ENCODE measurements at regions not wholly inside any gene's neighbourhood (a gene's known extent, or its start where the extent isn't known, plus 50 kb on each side); places are given as distances from the start of the nearest gene placed in this dataset.

DNA sequence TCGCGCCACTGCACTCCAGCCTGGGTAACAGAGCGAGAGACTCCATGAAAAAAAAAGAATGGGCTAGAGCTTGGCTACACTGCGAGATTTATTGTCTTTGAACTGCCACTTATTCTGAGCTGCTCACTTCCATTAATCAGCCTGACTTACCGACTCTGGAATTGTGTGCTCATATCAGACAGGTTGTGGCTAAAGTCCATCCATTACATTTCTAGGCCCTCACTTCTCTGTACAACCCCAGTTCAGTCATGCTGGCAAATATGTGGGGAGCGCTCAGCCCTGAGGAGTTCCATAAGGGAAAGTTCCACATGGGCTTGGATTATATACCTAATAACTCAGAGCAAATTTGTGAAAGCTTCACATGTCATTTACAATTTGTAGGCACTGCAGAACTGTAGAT lies 270.6 kb downstream of the TRIML1 start:
- CTCF ChIA-PET: no interaction called here
- DNase-seq (ENCODE audit: low read depth, low spot score): no peak
- Histone ChIP-seq H3K27ac (ENCODE audit: low read depth, low read length) (no peak overlapping the region), H3K9me3 (ENCODE audit: control insufficient read depth, insufficient read depth, low read length) (peaks cover 24% of the 10 kb centered on the region), H3K4me3 (ENCODE audit: low read depth, low read length) (no peak overlapping the region), H3K27me3 (ENCODE audit: control insufficient read depth, insufficient read depth, low read length) (no peaks in the 10 kb centered on the region)
- no peak for TF ChIP-seq CTCF (IDR thresholded peaks at IDR 0.05; ENCODE audit: low read depth, low read length)
- POLR2A ChIA-PET: no interaction called here

- ChIA-PET POLR2A (no interaction called here), CTCF (no interaction called here)
- DNase-seq (ENCODE audit: low read depth, low spot score): no peak
- peaks cover 25% of the 10 kb centered on the region for H3K9me3 ChIP-seq (ENCODE audit: control insufficient read depth, insufficient read depth, low read length)
- no peak for TF ChIP-seq CTCF (IDR thresholded peaks at IDR 0.05; ENCODE audit: low read depth, low read length)
- H3K27me3 ChIP-seq (ENCODE audit: control insufficient read depth, insufficient read depth, low read length): no peaks in the 10 kb centered on the region
- H3K4me3 ChIP-seq (ENCODE audit: low read depth, low read length): no peak overlapping the region
- no peak overlapping the region for H3K27ac ChIP-seq (ENCODE audit: low read depth, low read length)
Measured at GRCh38 chr4:188411805-188412204, 272.6 kb downstream of the TRIML1 start.

- Histone ChIP-seq H3K9me3 (ENCODE audit: control insufficient read depth, insufficient read depth, low read length) (peaks cover 23% of the 10 kb centered on the region), H3K4me3 (ENCODE audit: low read depth, low read length) (no peak overlapping the region), H3K27me3 (ENCODE audit: control insufficient read depth, insufficient read depth, low read length) (no peaks in the 10 kb centered on the region), H3K27ac (ENCODE audit: low read depth, low read length) (no peak overlapping the region)
- no peak for TF ChIP-seq CTCF (IDR thresholded peaks at IDR 0.05; ENCODE audit: low read depth, low read length)
- CTCF ChIA-PET: no interaction called here
- POLR2A ChIA-PET: no interaction called here
- DNase-seq (ENCODE audit: low read depth, low spot score): no peak
Measured at GRCh38 chr4:188412499-188412898, 273.3 kb downstream of the TRIML1 start.

GRCh38 chr4:188414441-188414840 lies 275.2 kb downstream of the TRIML1 start:
- POLR2A ChIA-PET: no interaction called here
- Histone ChIP-seq H3K27me3 (ENCODE audit: control insufficient read depth, insufficient read depth, low read length) (no peaks in the 10 kb centered on the region), H3K4me3 (ENCODE audit: low read depth, low read length) (no peak overlapping the region), H3K27ac (ENCODE audit: low read depth, low read length) (no peak overlapping the region), H3K9me3 (ENCODE audit: control insufficient read depth, insufficient read depth, low read length) (peaks cover 23% of the 10 kb centered on the region)
- TF ChIP-seq CTCF (IDR thresholded peaks at IDR 0.05; ENCODE audit: low read depth, low read length): no peak
- CTCF ChIA-PET: no interaction called here
- no peak for DNase-seq (ENCODE audit: low read depth, low spot score)

DNA sequence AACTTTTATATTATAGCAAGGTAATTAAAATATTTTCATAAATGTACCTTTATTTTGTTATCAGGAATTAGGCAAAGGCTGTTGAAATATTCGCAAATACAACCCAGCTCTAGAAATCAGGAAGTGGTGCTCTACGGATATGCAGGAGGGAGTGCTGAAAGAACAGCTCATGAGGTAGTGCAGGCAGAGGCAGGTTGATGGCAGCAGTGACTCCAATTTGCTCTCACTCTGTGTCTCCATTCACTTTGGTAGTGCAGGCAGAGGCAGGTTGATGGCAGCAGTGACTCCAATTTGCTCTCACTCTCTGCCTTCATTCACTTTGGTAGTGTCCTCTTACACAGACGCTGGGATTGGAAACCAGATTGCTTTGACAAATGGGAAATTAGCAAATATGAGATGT lies 277.9 kb downstream of the TRIML1 start:
- TF ChIP-seq CTCF (IDR thresholded peaks at IDR 0.05; ENCODE audit: low read depth, low read length): no peak
- no peak for DNase-seq (ENCODE audit: low read depth, low spot score)
- Histone ChIP-seq H3K9me3 (ENCODE audit: control insufficient read depth, insufficient read depth, low read length) (peaks cover 12% of the 10 kb centered on the region), H3K4me3 (ENCODE audit: low read depth, low read length) (no peak overlapping the region), H3K27me3 (ENCODE audit: control insufficient read depth, insufficient read depth, low read length) (no peaks in the 10 kb centered on the region), H3K27ac (ENCODE audit: low read depth, low read length) (no peak overlapping the region)
- CTCF ChIA-PET: no interaction called here
- POLR2A ChIA-PET: no interaction called here

Data from AG04450 (cell line).